Right lobe of liver (tissue), 6 donors: ENCODE measurements at regions not wholly inside any gene's neighbourhood (a gene's known extent, or its start where the extent isn't known, plus 50 kb on each side); places are given as distances from the start of the nearest gene placed in this dataset.

Experiments
- ATAC-seq, 4 donors: fragments of 200-7000 bp; cut with Tn5 transposase; one replicate each; pipeline ENCODE4 v1.9.1; 2020; ENCODE audit warnings: mild to moderate bottlenecking in 4 of 4, moderate library complexity in 4 of 4
- DNase-seq, 3 donors: peaks; one replicate each; pipeline ENCODE4 v3.0.0-alpha.2; 2020
- H3K27ac ChIP-seq, 3 donors: fragments of 200-600 bp; one replicate each; pipeline ENCODE4 v1.8.0; 2022
- H3K27me3 ChIP-seq, 2 donors: fragments of 200-600 bp; one replicate each; pipeline ENCODE4 v1.8.0; 2022
- H3K36me3 ChIP-seq, 4 donors: fragments of 200-600 bp; sonication (generic) in 1 of 4; one replicate each; pipeline versions ENCODE4 v1.5.1 to v1.8.0; 2017 to 2022; ENCODE audit warnings: control low read depth in 1 of 4
- H3K4me1 ChIP-seq, 4 donors: fragments of 200-600 bp; sonication (generic) in 1 of 4; one replicate each; pipeline versions ENCODE4 v1.5.1 to v1.8.0; 2017 to 2022; ENCODE audit warnings: control low read depth in 1 of 4
- H3K4me3 ChIP-seq, 3 donors: fragments of 200-600 bp; one replicate each; pipeline ENCODE4 v1.8.0; 2022
- H3K9me3 ChIP-seq, 4 donors: fragments of 200-600 bp; sonication (generic) in 1 of 4; one replicate each; pipeline versions ENCODE4 v1.5.1 to v1.8.0; 2017 to 2022; ENCODE audit warnings: control low read depth in 1 of 4
- POLR2A ChIP-seq: fragments of 450-650 bp; IDR thresholded peaks from one replicate; pipeline ENCODE4 v1.6.1; 2017; ENCODE audit warnings: antibody characterized with exemption, mild to moderate bottlenecking
- WGBS: methylation state at CpG from one replicate; pipeline ENCODE4 v1.1.6; 2018; ENCODE audit warnings: low coverage, low lambda C conversion rate; ENCODE audit not compliant: insufficient coverage; ENCODE audit errors: missing lambda C conversion rate; 5-methylcytosine and 5-hydroxymethylcytosine counted together
- intact Hi-C, 2 donors: fragments of 100-400 bp; cut with DNase I; formaldehyde crosslinking; loops; one replicate each; pipeline versions ENCODE4 v1.11.2 to v1.14.1; 2022
- TF ChIP-seq, protein P1 (sequence below), 4 donors: fragments of 200-600 bp in 3 of 4; fragments of 450-650 bp in 1 of 4; IDR thresholded peaks; one replicate each; pipeline versions ENCODE4 v1.5.1 to v1.8.0; 2016 to 2022; ENCODE audit warnings: antibody characterized with exemption in 4 of 4, mild to moderate bottlenecking in 2 of 4
- donor health status: DM: no; HTN: yes; CAD: no.
- donor health status: DM: no; HTN: no; CAD: no.
- donor health status: DM: no; HTN: no; CAD: no.
- donor health status: DM: no; HTN: yes; CAD: no.
- donor health status: DM: no; HTN: yes; CAD: no.

DNA sequence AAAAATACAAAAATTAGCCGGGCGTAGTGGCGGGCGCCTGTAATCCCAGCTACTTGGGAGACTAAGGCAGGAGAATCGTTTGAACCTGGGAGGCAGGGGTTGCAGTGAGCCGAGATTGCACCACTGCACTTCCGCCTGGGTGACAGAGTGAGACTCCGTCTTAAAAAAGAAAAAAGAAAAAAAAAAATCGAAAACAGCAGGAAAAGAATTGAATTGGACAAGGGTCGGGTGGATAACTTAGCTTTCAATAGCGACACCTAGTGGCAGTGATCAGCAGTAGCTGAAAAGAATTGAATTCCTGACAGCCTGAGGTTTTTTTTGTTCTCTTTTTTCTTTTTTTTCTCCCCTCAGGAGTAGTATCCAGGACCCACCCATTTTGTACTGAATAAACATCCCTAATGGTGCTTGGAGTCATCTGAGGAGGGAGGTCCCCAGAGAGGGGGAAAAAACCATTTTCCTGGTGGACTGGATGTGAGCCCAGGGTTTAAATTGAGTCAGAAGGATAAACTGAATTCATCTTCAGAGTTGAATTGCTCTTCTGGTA, 55.1 kb downstream of the CYCS start:
- H3K27ac ChIP-seq: peak overlapping the region in 1 of 3 donors; percentile 31
- ATAC-seq: peak; percentile 82 to 95 (median 91)
- no peaks in the 10 kb centered on the region for H3K9me3 ChIP-seq
- H3K27me3 ChIP-seq: no peaks in the 10 kb centered on the region
- intact Hi-C loops: loop anchor here in 1 of 2 donors (10.0 kb wide), 1 partner anchor 255 kb away; no protein-coding TSS in a partner anchor
- no peaks in the 10 kb centered on the region for H3K36me3 ChIP-seq
- no peaks in the 10 kb centered on the region for H3K4me1 ChIP-seq
- WGBS: 20% methylated on average over 11 of the region's 11 CpGs
- peak in 2 of 3 donors; percentile 33 to 52 for DNase-seq
- TF ChIP-seq, protein P1, sequence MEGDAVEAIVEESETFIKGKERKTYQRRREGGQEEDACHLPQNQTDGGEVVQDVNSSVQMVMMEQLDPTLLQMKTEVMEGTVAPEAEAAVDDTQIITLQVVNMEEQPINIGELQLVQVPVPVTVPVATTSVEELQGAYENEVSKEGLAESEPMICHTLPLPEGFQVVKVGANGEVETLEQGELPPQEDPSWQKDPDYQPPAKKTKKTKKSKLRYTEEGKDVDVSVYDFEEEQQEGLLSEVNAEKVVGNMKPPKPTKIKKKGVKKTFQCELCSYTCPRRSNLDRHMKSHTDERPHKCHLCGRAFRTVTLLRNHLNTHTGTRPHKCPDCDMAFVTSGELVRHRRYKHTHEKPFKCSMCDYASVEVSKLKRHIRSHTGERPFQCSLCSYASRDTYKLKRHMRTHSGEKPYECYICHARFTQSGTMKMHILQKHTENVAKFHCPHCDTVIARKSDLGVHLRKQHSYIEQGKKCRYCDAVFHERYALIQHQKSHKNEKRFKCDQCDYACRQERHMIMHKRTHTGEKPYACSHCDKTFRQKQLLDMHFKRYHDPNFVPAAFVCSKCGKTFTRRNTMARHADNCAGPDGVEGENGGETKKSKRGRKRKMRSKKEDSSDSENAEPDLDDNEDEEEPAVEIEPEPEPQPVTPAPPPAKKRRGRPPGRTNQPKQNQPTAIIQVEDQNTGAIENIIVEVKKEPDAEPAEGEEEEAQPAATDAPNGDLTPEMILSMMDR (IDR thresholded peaks at IDR 0.05): peak; percentile 81 to 90 (median 86)
- TF ChIP-seq POLR2A: no peak
- H3K4me3 ChIP-seq: peak overlapping the region; percentile 16 to 36 (median 31)

GRCh38 chr7:25068502-25069213, 56.4 kb downstream of the CYCS start:
- Histone ChIP-seq H3K4me3 (no peak overlapping the region), H3K27me3 (no peaks in the 10 kb centered on the region), H3K4me1 (no peaks in the 10 kb centered on the region), H3K9me3 (no peaks in the 10 kb centered on the region), H3K27ac (no peak overlapping the region), H3K36me3 (no peaks in the 10 kb centered on the region)
- no peak for TF ChIP-seq POLR2A
- TF ChIP-seq, protein P1 (IDR thresholded peaks at IDR 0.05): no peak
- 77% methylated on average over 8 of the region's 10 CpGs for WGBS
- DNase-seq (no peak), ATAC-seq (no peak)
- intact Hi-C loops: no loop called here

GRCh38 chr7:25067726-25068501, 57.1 kb downstream of the CYCS start:
- no peaks in the 10 kb centered on the region for H3K4me1 ChIP-seq
- H3K36me3 ChIP-seq: no peaks in the 10 kb centered on the region
- H3K4me3 ChIP-seq: no peak overlapping the region
- TF ChIP-seq, protein P1 (IDR thresholded peaks at IDR 0.05): no peak
- 63% methylated on average over 6 of the region's 6 CpGs for WGBS
- H3K27ac ChIP-seq: no peak overlapping the region
- no peaks in the 10 kb centered on the region for H3K27me3 ChIP-seq
- intact Hi-C loops: no loop called here
- H3K9me3 ChIP-seq: no peaks in the 10 kb centered on the region
- no peak for ATAC-seq
- DNase-seq: no peak

DNA sequence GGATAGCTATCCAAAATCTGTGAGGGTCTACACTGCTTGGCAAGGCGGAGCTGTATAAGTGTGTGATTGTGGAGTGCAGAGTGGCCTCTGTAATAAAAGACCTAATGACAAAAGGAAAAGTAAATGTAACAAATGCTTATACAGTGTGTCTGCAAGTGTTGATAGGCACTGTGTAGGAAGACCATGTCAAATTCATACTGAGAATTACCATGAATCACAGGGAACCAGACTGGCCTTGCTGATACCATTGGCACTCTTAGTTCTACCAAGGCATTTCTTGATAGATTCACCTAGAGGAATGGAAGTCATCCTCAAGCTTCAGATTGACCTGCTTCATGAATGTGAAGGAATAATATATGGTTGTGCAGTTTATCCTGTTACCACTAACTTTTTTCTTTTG, 58.8 kb downstream of the CYCS start:
- intact Hi-C loops: no loop called here
- no peak for ATAC-seq
- H3K27ac ChIP-seq: no peak overlapping the region
- no peak for DNase-seq
- no peaks in the 10 kb centered on the region for H3K36me3 ChIP-seq
- H3K4me1 ChIP-seq: no peaks in the 10 kb centered on the region
- TF ChIP-seq, protein P1 (IDR thresholded peaks at IDR 0.05): no peak
- TF ChIP-seq POLR2A: no peak
- H3K4me3 ChIP-seq: no peak overlapping the region
- H3K27me3 ChIP-seq: no peaks in the 10 kb centered on the region
- WGBS: 63% methylated on average over 1 of the region's 1 CpG
- H3K9me3 ChIP-seq: no peaks in the 10 kb centered on the region
